Iris pigment epithelial cell (primary cell): ENCODE measurements at regions not wholly inside any gene's neighbourhood (a gene's known extent, or its start where the extent isn't known, plus 50 kb on each side); places are given as distances from the start of the nearest gene placed in this dataset.
"Not testable (repeated sequence)": the region's sequence is repeated elsewhere in the genome, so short reads cannot be mapped to it uniquely, and the experiment has no call there.

Source experiments
- DNase-seq: peaks from one replicate; pipeline ENCODE4 v3.0.0-alpha.2; 2011; ENCODE audit warnings: low read depth

- DNase-seq = no peak
Observed at GRCh38 chr16:79977940-79978836, 377.7 kb upstream of the MAF start.

- DNase-seq = no peak
Observed at GRCh38 chr16:79973320-79973719, 372.8 kb upstream of the MAF start.

GRCh38 chr16:79972053-79972704, 371.6 kb upstream of the MAF start:
- DNase-seq = peak; percentile 1

GRCh38 chr16:79971237-79971572, 370.7 kb upstream of the MAF start:
- DNase-seq = no peak

- peak; percentile 36 for DNase-seq
Observed at GRCh38 chr16:79970551-79971236, 370.2 kb upstream of the MAF start.

- DNase-seq = no peak
Observed at GRCh38 chr16:79970087-79970486, 369.6 kb upstream of the MAF start.

- no peak for DNase-seq
Observed at GRCh38 chr16:79969458-79969857, 368.9 kb upstream of the MAF start.

GRCh38 chr16:79966226-79966625, 365.7 kb upstream of the MAF start:
- no peak for DNase-seq

- no peak for DNase-seq
Observed at GRCh38 chr16:79965718-79966117, 365.2 kb upstream of the MAF start.

GRCh38 chr16:79964104-79964503, 363.6 kb upstream of the MAF start:
- DNase-seq = no peak

- no peak for DNase-seq
Observed at GRCh38 chr16:79962962-79963361, 362.4 kb upstream of the MAF start.

GRCh38 chr16:79959226-79959625, 358.7 kb upstream of the MAF start:
- DNase-seq = no peak

GRCh38 chr16:79954921-79955705, 354.6 kb upstream of the MAF start:
- no peak for DNase-seq

- no peak for DNase-seq
Observed at GRCh38 chr16:79950932-79951719, 350.6 kb upstream of the MAF start.

- DNase-seq = no peak
Observed at GRCh38 chr16:79949417-79949816, 348.9 kb upstream of the MAF start.

- DNase-seq = no peak
Observed at GRCh38 chr16:79947771-79948170, 347.2 kb upstream of the MAF start.

GRCh38 chr16:79946252-79946651, 345.7 kb upstream of the MAF start:
- DNase-seq = no peak

GRCh38 chr16:79943736-79944135, 343.2 kb upstream of the MAF start:
- DNase-seq = peak; percentile 7

GRCh38 chr16:79938575-79938974, 338.0 kb upstream of the MAF start:
- no peak for DNase-seq

- DNase-seq = not testable (repeated sequence)
Observed at GRCh38 chr16:79937671-79938070, 337.1 kb upstream of the MAF start.

GRCh38 chr16:79933603-79934002, 333.1 kb upstream of the MAF start:
- DNase-seq = no peak
